HK-2 (cell line): ENCODE measurements at regions not wholly inside any gene's neighbourhood (a gene's known extent, or its start where the extent isn't known, plus 50 kb on each side); places are given as distances from the start of the nearest gene placed in this dataset.

Experiments
- DNase-seq: peaks from one replicate; pipeline ENCODE4 v3.0.0-alpha.2; 2018; ENCODE audit not compliant: unreplicated experiment

- no peak for DNase-seq
Observed at GRCh38 chr1:199333180-199333579, 694.3 kb upstream of the NR5A2 start.

DNA sequence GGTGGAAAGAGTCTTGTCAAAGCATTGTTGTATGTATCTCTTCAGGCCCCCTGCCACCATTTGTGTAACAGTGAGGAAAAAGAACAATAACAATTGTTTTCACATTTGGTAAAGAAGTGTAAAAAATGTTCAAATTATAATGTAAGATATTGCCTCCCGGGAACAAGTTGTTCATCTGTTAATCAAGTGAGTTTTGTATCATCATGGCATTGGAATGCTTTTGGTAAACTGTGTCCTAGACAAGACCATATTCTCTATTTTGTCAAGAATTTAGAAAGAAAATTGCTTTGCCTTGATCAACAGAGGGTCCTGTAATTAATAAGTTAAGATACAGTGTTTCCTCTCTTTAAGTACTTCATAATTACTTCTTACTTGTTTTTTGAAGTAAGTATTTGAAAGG is 692.0 kb upstream of the NR5A2 start:
- DNase-seq = no peak

DNA sequence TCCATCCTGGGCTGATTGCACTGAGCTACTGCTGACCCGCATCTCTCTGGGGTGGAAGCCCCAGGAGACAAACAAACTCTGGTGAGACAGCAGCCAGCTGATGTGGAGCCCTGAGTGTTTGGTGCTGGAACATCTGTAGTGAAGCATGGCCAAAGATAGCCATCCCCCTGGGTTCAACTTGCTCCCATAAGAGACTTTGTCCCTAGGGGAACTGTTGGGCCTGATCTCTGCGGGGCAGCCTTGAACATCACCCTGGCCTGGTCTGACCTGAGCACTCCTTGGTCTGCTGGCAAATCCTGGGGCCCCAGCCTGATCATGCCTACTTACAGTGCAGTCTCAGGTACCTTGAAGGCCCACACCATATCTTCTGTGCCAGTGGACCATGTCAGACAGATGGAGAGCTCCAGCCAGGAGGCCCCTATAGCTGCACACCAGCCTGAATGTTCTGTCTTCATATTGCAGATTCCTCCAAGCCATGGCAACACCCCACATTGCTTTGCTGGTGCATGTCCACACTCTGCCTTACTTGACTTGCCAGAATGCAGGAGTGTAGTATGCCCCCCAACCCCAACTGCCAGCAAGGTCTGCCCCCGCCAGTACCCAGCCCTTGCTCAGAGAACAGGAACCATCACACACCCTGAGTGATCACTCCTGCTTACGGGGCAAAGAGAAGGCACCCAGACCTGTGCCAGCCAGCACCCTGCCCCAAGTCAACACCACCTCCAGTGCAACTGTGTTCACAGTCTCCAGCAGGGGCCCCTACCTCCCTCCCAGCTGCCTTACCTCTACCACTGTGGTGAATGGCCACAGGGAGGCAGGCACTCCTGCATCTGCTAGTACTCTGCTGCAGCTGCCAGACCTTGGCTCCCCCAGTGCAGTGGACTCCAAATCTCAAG is 690.5 kb upstream of the NR5A2 start:
- no peak for DNase-seq

- DNase-seq = no peak
Observed at GRCh38 chr1:199338760-199339159, 688.8 kb upstream of the NR5A2 start.

- no peak for DNase-seq
Observed at GRCh38 chr1:199352351-199352750, 675.2 kb upstream of the NR5A2 start.

DNA sequence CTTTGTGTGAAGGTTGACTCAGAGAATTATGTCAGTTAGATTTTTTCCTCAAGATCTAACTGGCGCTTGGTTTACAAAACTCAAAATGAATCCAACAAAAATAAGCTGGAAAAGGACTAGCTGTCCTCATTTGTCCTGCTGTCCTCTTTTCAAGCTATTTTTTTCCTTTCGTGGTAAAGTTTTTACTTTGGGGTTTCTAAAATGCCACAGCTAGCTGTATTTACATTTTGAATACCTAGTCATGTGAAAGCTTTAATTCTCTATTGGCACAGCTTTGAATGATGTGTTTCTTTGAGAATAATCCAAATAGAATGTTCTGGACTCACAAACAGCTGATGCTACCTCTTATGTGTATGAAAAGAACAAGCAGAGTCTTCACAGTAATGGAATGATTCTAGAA is 673.6 kb upstream of the NR5A2 start:
- DNase-seq = no peak

- no peak for DNase-seq
Observed at GRCh38 chr1:199356561-199356960, 670.9 kb upstream of the NR5A2 start.

GRCh38 chr1:199357599-199357998 is 669.9 kb upstream of the NR5A2 start:
- no peak for DNase-seq

DNA sequence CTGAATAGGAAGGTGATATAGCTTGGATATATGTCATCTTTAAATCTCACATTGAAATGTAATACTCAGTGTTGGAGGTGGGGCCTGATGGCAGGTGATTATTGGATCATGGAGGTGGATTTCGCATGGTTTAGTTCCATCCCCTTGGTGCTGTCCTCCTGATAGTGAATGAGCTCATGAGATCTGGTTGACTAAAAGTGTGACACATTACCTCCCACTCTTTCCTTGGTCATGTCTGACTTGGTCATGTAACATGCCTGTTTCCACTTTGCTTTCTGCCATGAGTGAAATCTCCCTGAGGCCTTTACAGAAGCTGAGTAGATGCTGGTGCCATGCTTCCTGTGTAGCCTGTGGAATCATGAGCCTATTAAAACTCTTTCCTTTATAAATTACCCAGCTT is 664.5 kb upstream of the NR5A2 start:
- DNase-seq = no peak

GRCh38 chr1:199373139-199373538 is 654.4 kb upstream of the NR5A2 start:
- no peak for DNase-seq

- no peak for DNase-seq
Observed at GRCh38 chr1:199377211-199377610, 650.3 kb upstream of the NR5A2 start.

- DNase-seq = no peak
Observed at GRCh38 chr1:199383793-199384192, 643.7 kb upstream of the NR5A2 start.

GRCh38 chr1:199394856-199395255 is 632.7 kb upstream of the NR5A2 start:
- DNase-seq = no peak

DNA sequence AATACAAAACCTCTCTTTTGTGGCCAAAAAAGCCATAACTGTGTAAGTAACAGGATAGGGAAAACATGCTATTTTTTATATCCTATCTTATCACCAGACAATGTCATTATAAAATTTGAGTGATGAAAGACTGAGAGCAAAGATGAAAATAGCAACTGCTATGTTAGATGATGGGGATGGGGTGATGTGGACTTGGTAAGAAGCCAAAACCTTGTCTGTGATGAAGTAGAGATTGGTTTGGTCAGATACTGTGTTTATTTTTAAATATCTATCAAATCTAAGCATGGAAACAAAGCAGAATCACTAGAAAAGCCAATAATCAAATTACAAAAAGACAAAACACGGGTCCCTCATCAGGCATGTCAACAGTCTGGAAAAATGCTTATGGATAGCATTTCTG is 631.1 kb upstream of the NR5A2 start:
- DNase-seq = no peak

DNA sequence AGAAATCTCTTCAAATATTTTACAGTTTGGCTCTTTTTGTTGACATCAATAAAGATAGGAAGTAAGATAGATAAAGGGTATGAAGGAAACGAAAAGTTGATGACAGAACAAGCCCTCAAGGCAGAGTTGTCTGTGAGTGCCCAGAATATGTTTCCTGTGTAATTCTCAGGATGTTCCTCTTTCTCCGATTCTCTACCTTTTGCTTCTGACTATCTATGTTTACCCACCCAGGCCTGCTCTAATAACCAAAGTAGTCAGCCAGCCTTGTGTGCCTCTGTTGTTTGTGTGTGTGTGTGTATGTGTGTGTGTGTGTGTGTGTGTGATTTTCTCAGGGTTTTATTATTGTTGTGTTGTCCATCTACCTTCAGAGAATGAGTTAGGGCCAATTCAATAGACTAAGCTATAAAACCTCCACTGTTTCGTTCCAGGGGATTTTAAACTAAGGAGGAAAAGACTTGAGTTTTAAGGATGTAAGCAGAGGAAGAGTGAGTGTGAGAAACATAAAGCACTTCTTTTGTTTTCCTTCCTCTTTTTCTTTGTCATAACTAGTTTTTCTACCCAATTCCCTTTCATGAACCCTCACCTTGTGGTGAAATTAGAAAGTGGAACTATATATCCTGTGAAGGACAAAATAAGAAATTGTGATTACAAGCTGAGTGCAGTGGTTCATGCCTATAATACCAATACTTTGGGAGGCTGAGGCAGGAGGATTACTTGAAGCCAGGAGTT is 627.4 kb upstream of the NR5A2 start:
- no peak for DNase-seq

DNA sequence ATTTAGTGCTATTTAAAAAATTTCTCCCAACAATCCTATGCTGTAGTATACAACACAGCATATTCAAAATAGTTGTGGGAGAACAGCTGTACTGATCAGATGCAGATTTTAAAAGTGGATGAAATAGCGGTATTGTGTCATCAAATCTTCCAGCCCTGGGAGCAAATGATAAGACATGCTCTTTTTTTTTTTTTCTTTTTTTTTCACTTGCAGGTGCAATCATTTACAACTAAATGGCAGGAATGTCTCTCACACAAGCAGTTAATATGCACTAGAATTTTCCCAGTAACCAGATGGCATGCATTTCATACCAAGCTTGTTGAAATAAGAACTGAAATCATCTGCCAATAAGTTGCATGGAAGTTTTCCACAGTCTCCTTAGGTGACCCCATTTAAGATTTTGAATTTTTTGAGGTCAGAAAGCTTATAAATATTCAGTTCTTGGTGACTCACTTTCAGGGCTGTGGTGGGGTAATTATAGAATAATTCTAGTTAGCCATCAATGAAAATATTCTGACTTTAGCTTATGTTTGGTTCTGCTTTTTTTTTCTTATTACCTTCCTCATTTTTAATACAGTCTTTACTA is 623.9 kb upstream of the NR5A2 start:
- no peak for DNase-seq

GRCh38 chr1:199404191-199404590 is 623.3 kb upstream of the NR5A2 start:
- no peak for DNase-seq

DNA sequence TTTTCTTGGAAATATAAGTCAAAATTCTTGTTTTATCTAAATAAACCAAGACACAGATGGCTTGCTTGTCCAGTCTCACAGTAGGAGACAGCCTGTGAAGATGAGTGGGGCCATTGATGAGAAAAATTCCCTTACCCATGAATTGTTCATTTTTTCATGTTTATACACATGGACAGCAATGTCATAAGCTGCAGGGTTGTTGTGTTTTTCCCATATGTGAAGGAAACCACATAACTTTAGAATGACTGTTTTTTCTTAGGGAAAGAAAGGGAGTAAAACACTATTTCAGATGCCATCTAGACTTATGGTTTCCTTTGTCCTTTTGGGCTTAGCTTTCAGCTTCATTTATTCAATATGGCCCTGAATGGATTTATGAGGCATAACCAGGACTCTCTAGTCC is 622.5 kb upstream of the NR5A2 start:
- no peak for DNase-seq

- no peak for DNase-seq
Observed at GRCh38 chr1:199405634-199406196, 621.8 kb upstream of the NR5A2 start.

DNA sequence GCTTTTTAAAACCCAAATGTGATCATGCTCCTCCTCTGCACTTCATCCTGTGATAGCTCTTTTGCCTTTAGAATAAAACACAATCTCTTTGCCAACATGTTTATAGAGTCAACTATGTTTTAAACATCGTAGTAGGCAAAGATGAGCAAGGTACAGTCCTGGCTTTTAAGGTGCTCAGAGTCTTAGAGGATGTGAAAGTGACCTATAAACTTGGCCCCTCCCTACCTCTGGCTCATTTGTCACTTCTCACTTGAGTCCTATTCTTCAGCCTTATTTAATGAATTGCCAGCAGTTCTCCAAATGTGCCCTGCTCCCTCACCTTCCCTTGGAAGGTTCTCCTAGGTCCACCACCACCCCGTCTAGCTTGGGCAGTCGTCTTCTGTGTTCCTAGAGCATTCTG is 617.0 kb upstream of the NR5A2 start:
- DNase-seq = no peak

DNA sequence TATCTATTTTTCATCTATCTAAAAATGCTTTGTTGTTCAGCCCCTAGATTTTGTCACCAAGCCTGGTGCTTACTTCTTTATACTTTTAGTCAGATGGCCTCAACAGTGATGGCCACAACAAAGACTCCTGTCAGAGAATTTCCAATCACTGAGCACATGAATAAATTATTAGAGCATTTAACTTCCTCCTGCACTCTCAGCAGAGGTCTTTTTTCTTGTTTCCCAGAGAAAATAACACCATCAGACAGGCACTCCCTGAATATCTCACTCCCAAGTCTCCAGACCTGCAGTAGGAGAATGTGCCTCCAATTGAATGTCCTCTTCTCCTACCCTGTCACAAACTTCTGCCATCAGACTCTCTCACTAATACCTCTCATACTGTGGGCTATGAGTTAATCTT is 616.0 kb upstream of the NR5A2 start:
- DNase-seq = no peak

DNA sequence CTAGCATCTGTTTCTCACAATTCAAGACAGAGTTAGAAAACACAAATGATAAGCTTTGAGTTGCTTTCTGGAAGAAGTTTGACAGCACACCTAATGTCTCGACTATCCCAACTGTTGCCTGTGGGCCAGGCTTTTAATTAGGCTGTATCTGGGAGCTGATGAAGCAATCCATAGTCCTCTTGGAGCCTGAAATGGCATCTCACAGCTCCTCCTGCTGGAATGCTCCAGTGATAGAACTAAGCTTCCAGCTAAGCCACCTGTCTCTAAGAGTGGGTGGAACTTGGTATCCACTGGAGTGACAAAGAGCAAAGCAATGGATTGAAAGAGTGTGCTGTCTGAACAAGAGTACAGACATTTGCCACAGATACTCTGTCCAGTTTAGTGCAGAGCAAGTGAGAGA is 605.3 kb upstream of the NR5A2 start:
- DNase-seq = no peak

DNA sequence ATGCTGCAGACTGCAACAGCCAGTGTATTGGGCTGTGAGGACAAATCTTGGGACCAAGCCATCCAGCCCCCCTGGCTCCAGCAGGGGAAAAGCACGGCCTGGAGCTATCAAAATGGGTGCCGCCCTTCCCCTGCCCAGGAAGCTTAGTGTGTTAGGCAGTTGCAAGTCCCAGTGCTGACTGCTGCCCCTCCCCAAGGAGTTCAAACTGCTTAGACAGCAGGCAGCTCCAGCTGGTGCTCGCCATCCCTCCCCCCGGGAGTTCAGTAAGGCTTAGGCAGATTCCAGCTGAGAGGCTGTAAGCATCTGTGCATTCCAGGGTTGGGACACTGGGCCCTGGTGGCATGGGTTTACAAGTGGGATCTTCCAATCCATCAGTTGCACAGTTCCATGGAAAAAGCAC is 579.6 kb upstream of the NR5A2 start:
- no peak for DNase-seq
